K562 (cell line): ENCODE measurements at regions not wholly inside any gene's neighbourhood (a gene's known extent, or its start where the extent isn't known, plus 50 kb on each side); places are given as distances from the start of the nearest gene placed in this dataset.

ENCODE experiments used
- ATAC-seq: fragments of 200-7000 bp; cut with Tn5 transposase; 3 replicates; pipeline ENCODE4 v1.9.1; 2020; ENCODE audit warnings: moderate library complexity
- BruUV-seq: library from RNA; stranded (reverse); fragments of 400-500 nt; replicated peaks from 2 replicates; lab custom pipeline; 2021; lab: Mats Ljungman, UMichigan
- CTCF ChIA-PET: fragments of 300-600 bp; formaldehyde crosslinking; extraction: SDS; loops from one replicate; lab custom pipeline; 2021; ENCODE audit warnings: low intra/inter-chr PET ratio; lab: Yijun Ruan, JAX
- POLR2A ChIA-PET: fragments of 300-600, 350-650 bp; sonication (Branson Sonifier 250); formaldehyde crosslinking; extraction: SDS; loops from one replicate; lab custom pipeline; 2021; ENCODE audit warnings: antibody characterized with exemption, inconsistent platforms; lab: Yijun Ruan, JAX
- DNase-seq, 4 experiments: peaks; one replicate each; pipeline versions ENCODE4 v3.0.0 to v3.0.0-alpha.2; 2011 to 2018; ENCODE audit warnings: low spot score in 3 of 4, mixed read lengths in 3 of 4; ENCODE audit errors: extremely low read depth in 1 of 4
- FAIRE-seq: peaks from 2 replicates; lab custom pipeline; 2011; peaks lifted over from hg19 to GRCh38; lab: Jason Lieb, UNC
- H2AFZ ChIP-seq: 2 replicates; pipeline ENCODE4 v1.6.0; 2011; ENCODE audit warnings: low read depth, low read length, control low read depth, inconsistent platforms
- H3K27ac ChIP-seq: fragments of 200-600 bp; 3 replicates; pipeline ENCODE4 v1.8.0; 2011; ENCODE audit warnings: low read depth, mild to moderate bottlenecking, control low read depth, inconsistent platforms, low read length, moderate library complexity, mixed read lengths; ENCODE audit errors: extremely low read depth
- H3K27me3 ChIP-seq, 2 experiments: fragments of 300-600 bp in 1 of 2; 2 replicates in 1 of 2; 3 replicates in 1 of 2; pipeline versions ENCODE4 v1.6.0 to v1.8.0; 2011; ENCODE audit warnings: inconsistent platforms in 2 of 2, low read length in 2 of 2, mild to moderate bottlenecking in 1 of 2, mixed read lengths in 1 of 2, moderate library complexity in 1 of 2; ENCODE audit not compliant: control insufficient read depth in 2 of 2, insufficient read depth in 2 of 2
- H3K36me3 ChIP-seq: fragments of 300-600 bp; 3 replicates; pipeline ENCODE4 v1.8.0; 2011; ENCODE audit warnings: mild to moderate bottlenecking, low read length, inconsistent platforms; ENCODE audit not compliant: control insufficient read depth, insufficient read depth
- H3K4me1 ChIP-seq, 2 experiments: fragments of 200-600 bp in 1 of 2; replicated peaks in 1 of 2; 2 replicates in 1 of 2; 3 replicates in 1 of 2; pipeline versions ENCODE4 v1.5.1 to v1.8.0; 2011; ENCODE audit warnings: inconsistent platforms in 2 of 2, low read length in 2 of 2, mild to moderate bottlenecking in 1 of 2, mixed read lengths in 1 of 2, moderate library complexity in 1 of 2; ENCODE audit not compliant: control insufficient read depth in 2 of 2, insufficient read depth in 2 of 2
- H3K4me2 ChIP-seq: 2 replicates; pipeline ENCODE4 v1.6.1; 2011; ENCODE audit warnings: low read length, control low read depth, inconsistent platforms, mixed read lengths; ENCODE audit not compliant: insufficient read depth
- H3K4me3 ChIP-seq: fragments of 200-600 bp; sonication (generic), shearing (Covaris generic); 2 replicates; pipeline ENCODE4 v1.5.1; 2016; ENCODE audit warnings: control low read depth, inconsistent platforms
- H3K79me2 ChIP-seq: fragments of 200-600 bp; 3 replicates; pipeline ENCODE4 v1.8.0; 2011; ENCODE audit warnings: low read length, inconsistent platforms; ENCODE audit not compliant: control insufficient read depth, insufficient read depth
- H3K9ac ChIP-seq, 2 experiments: 2 replicates each; pipeline versions ENCODE4 v1.6.0 to v1.6.1; 2011; ENCODE audit warnings: low read depth in 2 of 2, low read length in 2 of 2, control low read depth in 1 of 2, inconsistent platforms in 1 of 2, mild to moderate bottlenecking in 1 of 2, mixed read lengths in 1 of 2; ENCODE audit not compliant: insufficient read depth in 1 of 2
- H3K9me1 ChIP-seq: one replicate; pipeline ENCODE4 v1.6.0; 2011; ENCODE audit warnings: inconsistent platforms, mild to moderate bottlenecking, low read length, moderate library complexity; ENCODE audit not compliant: control insufficient read depth, insufficient read depth
- H3K9me3 ChIP-seq: replicated peaks from 2 replicates; pipeline ENCODE4 v1.5.1; 2011; ENCODE audit warnings: low read depth, low read length, inconsistent platforms; ENCODE audit not compliant: control insufficient read depth, insufficient read depth
- H4K20me1 ChIP-seq: replicated peaks from 2 replicates; pipeline ENCODE4 v1.6.1; 2011; ENCODE audit warnings: low read length, inconsistent platforms, mixed read lengths; ENCODE audit not compliant: control insufficient read depth, insufficient read depth
- KDM2B ChIP-seq: fragments of 250-450 bp; sonication (Bioruptor Pico); IDR thresholded peaks from 2 replicates; pipeline ENCODE4 v1.8.0; 2021; ENCODE audit warnings: mild to moderate bottlenecking, moderate library complexity
- ZNF511 ChIP-seq: sonication (generic); formaldehyde crosslinking; IDR thresholded peaks from 2 replicates; pipeline ENCODE4 v1.8.0; 2022; ENCODE audit warnings: mild to moderate bottlenecking, missing genetic modification reagents
- WGBS: fragments of 100-300 bp; shearing (Covaris generic); methylation state at CpG from one replicate; pipeline ENCODE4 v1.1.6; 2016; ENCODE audit warnings: low coverage, mixed read lengths; ENCODE audit not compliant: insufficient coverage; ENCODE audit errors: missing lambda C conversion rate; 5-methylcytosine and 5-hydroxymethylcytosine counted together
- in situ Hi-C: fragments of 300-500 bp; cut with MboI; formaldehyde crosslinking; loops from 4 replicates; pipeline ENCODE4 v1.15.0; 2018; ENCODE audit warnings: inconsistent platforms, mixed read lengths
- intact Hi-C: fragments of 100-400 bp; cut with micrococcal nuclease; formaldehyde crosslinking; loops from 2 replicates; pipeline ENCODE4 v1.14.2; 2022

- intact Hi-C loops (no loop called here), in situ Hi-C loops (no loop called here)
- Histone ChIP-seq H4K20me1 (no peaks in the 10 kb centered on the region), H3K36me3 (no peaks in the 10 kb centered on the region), H3K9me3 (no peaks in the 10 kb centered on the region; the same call in 1 of the 2 replicates), H3K79me2 (no peaks in the 10 kb centered on the region), H3K4me3 (no peak overlapping the region), H2AFZ (no peak overlapping the region)
- CTCF ChIA-PET = no interaction called here
- TF ChIP-seq KDM2B (CRISPR knock-in tag) = no peak
- TF ChIP-seq, all 486 proteins: peak for 0
- Histone ChIP-seq H3K9ac (no peak overlapping the region), H3K4me1 (no peaks in the 10 kb centered on the region), H3K9me1 (no peaks in the 10 kb centered on the region), H3K27ac (no peak overlapping the region), H3K27me3 (no peaks in the 10 kb centered on the region), H3K4me2 (no peak overlapping the region)
- BruUV-seq = no TSS peak
- WGBS = 0% methylated on average over 4 of the region's 5 CpGs
- ATAC-seq (no peak), DNase-seq (no peak), FAIRE-seq (no peak)
- POLR2A ChIA-PET = no interaction called here
Measured at GRCh38 chr4:135201081-135201480, 999.5 kb upstream of the PABPC4L start.

- H3K9ac ChIP-seq = no peak overlapping the region
- ATAC-seq = no peak
- intact Hi-C loops (no loop called here), in situ Hi-C loops (no loop called here)
- no peak for DNase-seq
- no peak overlapping the region for H2AFZ ChIP-seq
- no peak for FAIRE-seq
- H3K4me2 ChIP-seq = no peak overlapping the region
- TF ChIP-seq ZNF511 = no peak
- TF ChIP-seq, all 486 proteins: peak for 0
- ChIA-PET POLR2A (no interaction called here), CTCF (no interaction called here)
- Histone ChIP-seq H3K79me2 (no peaks in the 10 kb centered on the region), H3K9me1 (no peaks in the 10 kb centered on the region), H3K4me3 (no peak overlapping the region), H3K36me3 (no peaks in the 10 kb centered on the region), H3K27ac (no peak overlapping the region), H3K9me3 (no peaks in the 10 kb centered on the region; the same call in 1 of the 2 replicates), H3K27me3 (no peaks in the 10 kb centered on the region), H3K4me1 (no peaks in the 10 kb centered on the region), H4K20me1 (no peaks in the 10 kb centered on the region)
- BruUV-seq = no TSS peak
- WGBS = 0% methylated on average over 1 of the region's 1 CpG
Measured at GRCh38 chr4:135197641-135198040, 996.1 kb upstream of the PABPC4L start.
